22Rv1 (cell line): ENCODE measurements at regions not wholly inside any gene's neighbourhood (a gene's known extent, or its start where the extent isn't known, plus 50 kb on each side); places are given as distances from the start of the nearest gene placed in this dataset.
"Not testable (repeated sequence)": the region's sequence is repeated elsewhere in the genome, so short reads cannot be mapped to it uniquely, and the experiment has no call there.

Experiments
- CTCF ChIP-seq: fragments of 450-650 bp; IDR thresholded peaks from 2 replicates; pipeline ENCODE4 v1.5.1; 2017; ENCODE audit warnings: mild to moderate bottlenecking
- ZFX ChIP-seq: fragments of 450-650 bp; IDR thresholded peaks from 2 replicates; pipeline ENCODE4 v1.6.1; 2017; ENCODE audit warnings: antibody characterized with exemption, borderline replicate concordance

- TF ChIP-seq CTCF, ZFX: not testable (repeated sequence)
These were observed 270.0 kb upstream of the FRG2C start for GRCh38 chr3:75394102-75394501.
